ENCODE measurements at regions not wholly inside any gene's neighbourhood (a gene's known extent, or its start where the extent isn't known, plus 50 kb on each side); places are given as distances from the start of the nearest gene placed in this dataset.

- DNase-seq (ENCODE audit: low spot score in 2 of 2), result no peak
- Histone ChIP-seq H3K4me1 (no peaks in the 10 kb centered on the region), H3K9me3 (no peaks in the 10 kb centered on the region), H3K27me3 (no peaks in the 10 kb centered on the region), H3K4me3 (no peak overlapping the region), H3K27ac (no peak overlapping the region), H3K36me3 (no peaks in the 10 kb centered on the region)
- intact Hi-C loops (cut with DNase I; ENCODE audit: low total_unique reads), result no loop called here
- TF ChIP-seq, protein P1, sequence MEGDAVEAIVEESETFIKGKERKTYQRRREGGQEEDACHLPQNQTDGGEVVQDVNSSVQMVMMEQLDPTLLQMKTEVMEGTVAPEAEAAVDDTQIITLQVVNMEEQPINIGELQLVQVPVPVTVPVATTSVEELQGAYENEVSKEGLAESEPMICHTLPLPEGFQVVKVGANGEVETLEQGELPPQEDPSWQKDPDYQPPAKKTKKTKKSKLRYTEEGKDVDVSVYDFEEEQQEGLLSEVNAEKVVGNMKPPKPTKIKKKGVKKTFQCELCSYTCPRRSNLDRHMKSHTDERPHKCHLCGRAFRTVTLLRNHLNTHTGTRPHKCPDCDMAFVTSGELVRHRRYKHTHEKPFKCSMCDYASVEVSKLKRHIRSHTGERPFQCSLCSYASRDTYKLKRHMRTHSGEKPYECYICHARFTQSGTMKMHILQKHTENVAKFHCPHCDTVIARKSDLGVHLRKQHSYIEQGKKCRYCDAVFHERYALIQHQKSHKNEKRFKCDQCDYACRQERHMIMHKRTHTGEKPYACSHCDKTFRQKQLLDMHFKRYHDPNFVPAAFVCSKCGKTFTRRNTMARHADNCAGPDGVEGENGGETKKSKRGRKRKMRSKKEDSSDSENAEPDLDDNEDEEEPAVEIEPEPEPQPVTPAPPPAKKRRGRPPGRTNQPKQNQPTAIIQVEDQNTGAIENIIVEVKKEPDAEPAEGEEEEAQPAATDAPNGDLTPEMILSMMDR (IDR thresholded peaks at IDR 0.05), result no peak
- no peak for TF ChIP-seq POLR2AphosphoS5 (IDR thresholded peaks at IDR 0.05)
- no peak for TF ChIP-seq POLR2A (IDR thresholded peaks at IDR 0.05)
Measured at GRCh38 chr3:31014317-31015040, 120.0 kb upstream of the GADL1 start.

DNA sequence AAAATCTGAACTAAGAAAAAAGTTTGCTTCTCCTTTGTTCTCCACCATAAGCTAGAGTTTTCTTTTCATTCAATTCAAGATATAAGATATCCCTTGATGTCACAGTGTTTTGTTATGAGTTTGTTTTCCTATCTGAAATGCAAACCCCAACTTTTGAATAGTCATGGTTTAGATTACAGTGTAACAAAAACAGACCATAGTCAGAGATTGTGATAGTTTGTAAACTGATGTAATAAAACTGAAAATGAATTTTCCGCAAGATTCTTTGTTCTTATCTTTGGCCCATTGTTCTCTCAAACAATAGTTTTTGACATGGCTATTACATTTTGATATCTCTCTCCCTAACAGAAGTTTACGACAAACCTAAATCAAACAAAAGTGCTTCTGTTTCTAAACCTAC lies 121.7 kb upstream of the GADL1 start:
- no peak for TF ChIP-seq POLR2A (IDR thresholded peaks at IDR 0.05)
- Histone ChIP-seq H3K36me3 (no peaks in the 10 kb centered on the region), H3K9me3 (no peaks in the 10 kb centered on the region), H3K4me1 (no peaks in the 10 kb centered on the region), H3K27me3 (no peaks in the 10 kb centered on the region), H3K4me3 (no peak overlapping the region), H3K27ac (no peak overlapping the region)
- DNase-seq (ENCODE audit: low spot score in 2 of 2), result no peak
- intact Hi-C loops (cut with DNase I; ENCODE audit: low total_unique reads), result no loop called here

DNA sequence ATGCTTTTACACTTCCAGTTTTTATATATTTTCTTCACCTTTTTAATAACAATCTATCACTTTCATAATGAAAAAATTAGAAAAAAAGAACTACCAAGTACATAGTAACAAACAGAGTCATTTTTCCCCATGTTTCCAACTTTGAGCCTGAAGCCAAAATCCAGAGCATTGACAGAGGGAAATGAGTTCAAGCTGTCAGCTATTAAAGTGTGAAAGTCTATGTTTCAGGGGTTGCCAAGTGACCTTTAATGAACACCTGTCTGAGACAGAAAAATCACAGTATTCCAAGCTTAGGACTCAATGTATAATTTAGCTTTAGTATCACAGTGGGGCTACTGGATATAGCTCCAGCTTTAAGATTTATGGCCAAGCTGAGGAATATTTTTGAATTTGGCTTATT lies 128.3 kb upstream of the GADL1 start:
- Histone ChIP-seq H3K4me1 (no peaks in the 10 kb centered on the region), H3K36me3 (no peaks in the 10 kb centered on the region), H3K27me3 (no peaks in the 10 kb centered on the region), H3K4me3 (no peak overlapping the region), H3K9me3 (peaks cover 0 to under 1% of the 10 kb centered on the region in 2 donors), H3K27ac (no peak overlapping the region)
- intact Hi-C loops (cut with DNase I; ENCODE audit: low total_unique reads), result no loop called here
- no peak for DNase-seq (ENCODE audit: low spot score in 2 of 2)
- TF ChIP-seq, protein P1 (IDR thresholded peaks at IDR 0.05), result no peak
- TF ChIP-seq POLR2AphosphoS5 (IDR thresholded peaks at IDR 0.05) (no peak), POLR2A (IDR thresholded peaks at IDR 0.05) (no peak)

- no peak overlapping the region for H3K27ac ChIP-seq
- no peaks in the 10 kb centered on the region for H3K36me3 ChIP-seq
- TF ChIP-seq POLR2A (IDR thresholded peaks at IDR 0.05), result no peak
- TF ChIP-seq POLR2AphosphoS5 (IDR thresholded peaks at IDR 0.05), result no peak
- TF ChIP-seq, protein P1 (IDR thresholded peaks at IDR 0.05), result no peak
- DNase-seq (ENCODE audit: low spot score in 2 of 2), result no peak
- intact Hi-C loops (cut with DNase I; ENCODE audit: low total_unique reads), result no loop called here
- H3K4me1 ChIP-seq, result no peaks in the 10 kb centered on the region
- no peak overlapping the region for H3K4me3 ChIP-seq
- H3K27me3 ChIP-seq, result no peaks in the 10 kb centered on the region
- peaks cover 0 to 12% of the 10 kb centered on the region in 2 donors for H3K9me3 ChIP-seq
Measured at GRCh38 chr3:31025541-31025940, 131.1 kb upstream of the GADL1 start.

DNA sequence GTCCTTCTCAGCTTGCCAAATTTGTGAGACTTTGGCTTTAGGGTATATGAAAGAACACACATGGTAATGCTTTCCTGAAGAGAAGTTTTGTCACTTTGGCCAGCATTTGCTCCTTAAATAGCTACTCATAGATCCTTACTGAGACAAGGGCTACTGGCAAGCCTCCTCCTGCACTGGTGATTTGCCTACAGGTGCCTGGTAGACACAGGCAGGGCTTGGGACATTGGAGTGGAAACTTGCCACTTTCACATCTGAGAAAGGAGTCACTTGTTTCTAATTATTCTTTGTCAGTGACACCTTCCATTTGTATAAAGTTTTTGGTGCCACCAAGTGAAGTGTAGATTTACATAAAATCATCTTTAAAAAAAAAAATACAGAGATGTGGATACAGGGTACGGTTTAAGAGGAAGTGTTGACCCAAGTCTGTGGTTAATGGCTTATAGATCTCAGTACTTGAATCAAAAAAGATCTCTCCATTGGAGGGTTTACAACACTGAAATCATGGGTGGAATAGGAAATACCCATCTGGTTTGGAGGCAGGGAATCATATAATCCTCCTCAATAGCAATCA lies 132.8 kb upstream of the GADL1 start:
- no peaks in the 10 kb centered on the region for H3K36me3 ChIP-seq
- H3K4me1 ChIP-seq, result no peaks in the 10 kb centered on the region
- TF ChIP-seq POLR2A (IDR thresholded peaks at IDR 0.05) (no peak), POLR2AphosphoS5 (IDR thresholded peaks at IDR 0.05) (no peak)
- TF ChIP-seq, protein P1 (IDR thresholded peaks at IDR 0.05), result no peak
- intact Hi-C loops (cut with DNase I; ENCODE audit: low total_unique reads), result no loop called here
- no peak overlapping the region for H3K4me3 ChIP-seq
- H3K9me3 ChIP-seq, result peaks cover 0 to 12% of the 10 kb centered on the region in 2 donors
- H3K27me3 ChIP-seq, result no peaks in the 10 kb centered on the region
- H3K27ac ChIP-seq, result no peak overlapping the region
- no peak for DNase-seq (ENCODE audit: low spot score in 2 of 2)

All from breast epithelium (tissue), 4 donors.